B cell (primary cell): ENCODE measurements at regions not wholly inside any gene's neighbourhood (a gene's known extent, or its start where the extent isn't known, plus 50 kb on each side); places are given as distances from the start of the nearest gene placed in this dataset.

ENCODE experiments used
- EZH2 ChIP-seq: IDR thresholded peaks from 2 replicates; pipeline ENCODE4 v1.6.1; 2012; ENCODE audit warnings: borderline replicate concordance, low read depth, mild to moderate bottlenecking, moderate library complexity, low read length; ENCODE audit not compliant: insufficient read depth, poor library complexity, severe bottlenecking
- TF ChIP-seq, protein P1 (sequence below): fragments of 200-600 bp; IDR thresholded peaks from one replicate; pipeline ENCODE4 v1.8.0; 2022; ENCODE audit warnings: antibody characterized with exemption, mild to moderate bottlenecking

DNA sequence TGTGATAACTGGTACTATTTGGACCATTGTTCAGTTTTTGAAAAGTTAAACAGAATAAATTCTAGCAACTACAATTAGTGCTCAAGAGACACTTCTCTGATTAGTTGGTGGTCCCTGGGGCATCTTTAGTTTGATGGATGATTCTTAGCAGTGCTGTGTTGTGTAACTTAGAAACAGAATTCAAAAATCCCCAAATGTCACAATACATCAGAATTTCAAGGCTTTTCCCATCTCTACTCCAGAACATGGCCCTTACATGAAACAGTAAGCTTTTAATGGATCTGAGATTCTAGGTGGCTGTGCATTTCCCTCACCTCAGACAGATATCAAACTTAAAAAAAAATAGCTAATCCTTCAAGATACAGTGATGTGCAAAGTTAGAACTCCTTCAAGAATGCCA lies 104.4 kb upstream of the CXCL13 start:
- TF ChIP-seq, protein P1, sequence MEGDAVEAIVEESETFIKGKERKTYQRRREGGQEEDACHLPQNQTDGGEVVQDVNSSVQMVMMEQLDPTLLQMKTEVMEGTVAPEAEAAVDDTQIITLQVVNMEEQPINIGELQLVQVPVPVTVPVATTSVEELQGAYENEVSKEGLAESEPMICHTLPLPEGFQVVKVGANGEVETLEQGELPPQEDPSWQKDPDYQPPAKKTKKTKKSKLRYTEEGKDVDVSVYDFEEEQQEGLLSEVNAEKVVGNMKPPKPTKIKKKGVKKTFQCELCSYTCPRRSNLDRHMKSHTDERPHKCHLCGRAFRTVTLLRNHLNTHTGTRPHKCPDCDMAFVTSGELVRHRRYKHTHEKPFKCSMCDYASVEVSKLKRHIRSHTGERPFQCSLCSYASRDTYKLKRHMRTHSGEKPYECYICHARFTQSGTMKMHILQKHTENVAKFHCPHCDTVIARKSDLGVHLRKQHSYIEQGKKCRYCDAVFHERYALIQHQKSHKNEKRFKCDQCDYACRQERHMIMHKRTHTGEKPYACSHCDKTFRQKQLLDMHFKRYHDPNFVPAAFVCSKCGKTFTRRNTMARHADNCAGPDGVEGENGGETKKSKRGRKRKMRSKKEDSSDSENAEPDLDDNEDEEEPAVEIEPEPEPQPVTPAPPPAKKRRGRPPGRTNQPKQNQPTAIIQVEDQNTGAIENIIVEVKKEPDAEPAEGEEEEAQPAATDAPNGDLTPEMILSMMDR: no peak
- TF ChIP-seq EZH2: no peak
